GM10248 (cell line): ENCODE measurements at regions not wholly inside any gene's neighbourhood (a gene's known extent, or its start where the extent isn't known, plus 50 kb on each side); places are given as distances from the start of the nearest gene placed in this dataset.

Experiments
- CTCF ChIA-PET: fragments of 300-600 bp; sonication (Branson Sonifier 250); formaldehyde crosslinking; extraction: SDS; loops from one replicate; lab custom pipeline; 2021; ENCODE audit warnings: antibody characterized with exemption; lab: Yijun Ruan, JAX
- POLR2A ChIA-PET: fragments of 350-650 bp; sonication (Branson Sonifier 250); formaldehyde crosslinking; extraction: SDS; loops from one replicate; lab custom pipeline; 2020; ENCODE audit warnings: antibody characterized with exemption; lab: Yijun Ruan, JAX
- DNase-seq: peaks from one replicate; pipeline ENCODE4 v3.0.0; 2012; ENCODE audit errors: extremely low spot score
- TF ChIP-seq, protein P1 (sequence below): IDR thresholded peaks from 2 replicates; pipeline ENCODE4 v1.5.1; 2012; ENCODE audit warnings: mild to moderate bottlenecking, low read depth; ENCODE audit errors: extremely low read depth, missing control alignments, control extremely low read depth

DNA sequence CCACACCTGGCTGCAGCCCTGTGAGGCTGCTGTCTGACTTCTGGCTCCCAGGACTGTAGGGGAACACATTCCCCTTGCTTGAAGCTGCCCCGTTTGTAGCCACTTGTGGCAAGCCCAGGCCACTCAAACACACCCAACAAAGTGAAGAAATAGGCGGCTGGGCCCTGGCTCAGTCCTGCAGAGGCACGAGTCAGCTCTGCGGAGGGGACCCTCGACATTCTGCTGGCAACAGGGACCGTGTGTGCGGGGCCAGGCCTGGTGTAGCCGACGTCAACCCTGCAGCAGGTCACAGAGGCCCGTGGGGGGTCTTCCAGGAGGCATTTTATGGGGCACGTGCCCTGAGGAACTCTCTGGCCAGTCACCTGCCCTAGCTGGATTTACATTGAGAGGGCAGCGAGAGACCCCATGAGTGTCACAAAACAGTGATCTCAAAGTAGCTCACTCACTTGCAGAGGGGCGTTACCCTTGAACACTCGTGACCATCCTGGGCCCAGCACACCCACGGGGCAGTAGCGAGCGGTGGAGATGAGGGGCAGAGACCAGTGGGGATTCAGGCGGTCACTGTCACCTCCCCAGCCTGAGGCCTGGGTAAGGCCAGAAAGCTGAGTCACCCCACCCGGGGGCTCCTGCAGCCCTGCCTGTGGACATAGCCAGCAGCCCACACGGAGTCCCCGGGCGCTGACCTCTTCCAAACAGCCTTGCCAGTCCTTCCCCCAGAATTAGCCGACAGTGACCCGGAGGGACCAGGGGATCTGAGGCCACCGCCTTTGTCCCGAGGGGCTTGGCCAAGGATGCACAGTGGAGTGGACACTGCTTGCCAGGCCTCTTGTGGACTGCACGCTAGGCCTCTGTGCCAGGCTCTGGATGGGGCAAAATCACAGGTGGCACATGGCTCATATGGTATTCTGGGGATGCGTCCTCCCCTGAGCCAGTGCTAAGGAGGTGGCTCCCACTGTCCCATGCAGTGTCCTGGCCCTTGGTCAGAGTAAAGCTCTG lies 139.5 kb downstream of the CTTN start:
- ChIA-PET POLR2A (no interaction called here), CTCF (no interaction called here)
- no peak for DNase-seq
- TF ChIP-seq, protein P1, sequence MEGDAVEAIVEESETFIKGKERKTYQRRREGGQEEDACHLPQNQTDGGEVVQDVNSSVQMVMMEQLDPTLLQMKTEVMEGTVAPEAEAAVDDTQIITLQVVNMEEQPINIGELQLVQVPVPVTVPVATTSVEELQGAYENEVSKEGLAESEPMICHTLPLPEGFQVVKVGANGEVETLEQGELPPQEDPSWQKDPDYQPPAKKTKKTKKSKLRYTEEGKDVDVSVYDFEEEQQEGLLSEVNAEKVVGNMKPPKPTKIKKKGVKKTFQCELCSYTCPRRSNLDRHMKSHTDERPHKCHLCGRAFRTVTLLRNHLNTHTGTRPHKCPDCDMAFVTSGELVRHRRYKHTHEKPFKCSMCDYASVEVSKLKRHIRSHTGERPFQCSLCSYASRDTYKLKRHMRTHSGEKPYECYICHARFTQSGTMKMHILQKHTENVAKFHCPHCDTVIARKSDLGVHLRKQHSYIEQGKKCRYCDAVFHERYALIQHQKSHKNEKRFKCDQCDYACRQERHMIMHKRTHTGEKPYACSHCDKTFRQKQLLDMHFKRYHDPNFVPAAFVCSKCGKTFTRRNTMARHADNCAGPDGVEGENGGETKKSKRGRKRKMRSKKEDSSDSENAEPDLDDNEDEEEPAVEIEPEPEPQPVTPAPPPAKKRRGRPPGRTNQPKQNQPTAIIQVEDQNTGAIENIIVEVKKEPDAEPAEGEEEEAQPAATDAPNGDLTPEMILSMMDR = no peak

DNA sequence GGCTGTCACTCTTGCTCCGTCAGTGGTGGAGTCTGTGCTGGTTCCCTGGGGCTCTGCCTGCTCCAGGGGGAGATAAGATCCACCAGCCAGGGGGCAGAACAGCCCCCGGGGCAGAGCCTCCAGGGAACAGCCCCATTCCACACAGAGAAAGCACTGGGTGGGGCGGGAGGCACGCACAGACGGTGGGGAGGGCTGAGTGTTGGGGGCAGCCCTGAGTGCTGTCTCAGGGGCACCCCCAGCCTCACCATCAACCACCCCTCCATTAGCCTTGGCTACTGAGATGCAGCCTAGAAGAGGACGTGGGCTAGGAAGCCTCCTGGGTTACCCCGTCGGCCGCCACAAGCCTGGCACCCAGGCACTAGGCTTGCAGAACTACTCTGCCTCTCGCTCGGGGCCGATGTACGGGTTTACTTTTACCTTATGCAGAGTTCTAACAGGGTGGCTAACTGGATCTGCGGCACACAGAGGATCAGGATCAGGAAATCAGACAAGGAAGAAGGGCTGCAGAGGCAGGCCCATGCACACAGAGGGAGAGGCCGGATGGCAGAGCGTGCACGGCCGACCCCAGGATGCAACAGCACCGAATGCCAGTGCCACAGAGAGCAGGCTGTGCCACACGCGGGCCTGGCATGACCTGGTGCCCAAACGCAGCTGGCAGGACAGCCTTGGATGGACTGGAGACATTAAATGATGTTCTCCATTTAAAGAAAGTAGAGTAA lies 140.5 kb downstream of the CTTN start:
- POLR2A ChIA-PET = no interaction called here
- TF ChIP-seq, protein P1 = no peak
- CTCF ChIA-PET = no interaction called here
- DNase-seq = no peak

DNA sequence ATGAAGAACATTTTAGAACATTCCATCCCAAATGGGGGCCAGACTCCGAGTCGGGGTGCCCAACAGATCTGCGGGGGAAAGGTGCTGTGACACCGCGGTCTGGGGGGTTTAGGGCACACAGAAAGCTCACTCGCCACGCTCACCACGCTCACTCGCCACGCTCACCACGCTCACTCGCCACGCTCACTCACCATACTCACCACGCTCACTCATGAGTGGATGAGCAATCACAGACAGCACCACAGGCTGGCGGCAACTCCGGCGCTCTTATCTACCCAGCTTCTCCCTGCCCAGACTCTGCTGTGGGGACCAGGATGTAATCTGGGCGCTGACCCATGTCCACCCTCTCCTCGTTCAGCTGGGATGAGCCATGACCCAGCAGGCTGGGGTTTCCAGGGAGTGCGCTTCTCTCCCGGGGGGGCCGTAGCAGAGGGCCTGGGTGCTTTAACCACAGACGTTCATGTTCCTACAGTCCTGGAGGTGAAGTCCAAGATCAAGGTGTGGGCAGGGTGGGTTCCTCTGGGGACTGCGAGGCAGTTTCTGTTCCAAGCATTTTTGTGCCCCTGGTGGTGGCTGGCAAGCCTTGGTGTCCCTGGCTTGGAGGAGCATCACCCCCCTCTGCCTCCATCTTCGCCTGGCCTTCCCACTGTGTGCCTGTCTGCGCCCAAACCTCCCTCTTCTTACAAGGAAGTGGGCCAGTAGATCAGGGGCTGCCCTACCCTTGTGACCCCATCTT lies 141.2 kb downstream of the CTTN start:
- CTCF ChIA-PET = no interaction called here
- TF ChIP-seq, protein P1 = no peak
- POLR2A ChIA-PET = no interaction called here
- no peak for DNase-seq

DNA sequence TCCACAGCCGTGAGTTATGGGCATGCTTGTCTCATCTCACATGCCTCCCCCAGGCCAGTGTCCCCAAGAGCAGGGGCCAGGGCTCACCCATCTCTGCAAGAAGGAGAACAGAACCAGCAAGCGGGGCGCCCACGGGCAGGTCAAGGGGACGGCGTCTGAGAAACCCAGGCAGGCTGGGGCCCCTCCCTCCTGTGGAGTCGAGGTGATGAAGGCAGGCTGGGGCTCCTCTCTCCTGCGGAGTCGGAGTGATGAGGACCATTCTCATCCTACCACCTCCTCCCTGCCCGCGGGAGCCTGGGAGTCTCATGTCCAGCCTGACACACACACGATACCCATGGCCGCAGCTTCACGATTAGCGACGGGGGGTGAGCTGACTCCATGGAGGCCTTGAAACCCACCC lies 141.9 kb downstream of the CTTN start:
- ChIA-PET CTCF (no interaction called here), POLR2A (no interaction called here)
- DNase-seq = no peak
- TF ChIP-seq, protein P1 = no peak

DNA sequence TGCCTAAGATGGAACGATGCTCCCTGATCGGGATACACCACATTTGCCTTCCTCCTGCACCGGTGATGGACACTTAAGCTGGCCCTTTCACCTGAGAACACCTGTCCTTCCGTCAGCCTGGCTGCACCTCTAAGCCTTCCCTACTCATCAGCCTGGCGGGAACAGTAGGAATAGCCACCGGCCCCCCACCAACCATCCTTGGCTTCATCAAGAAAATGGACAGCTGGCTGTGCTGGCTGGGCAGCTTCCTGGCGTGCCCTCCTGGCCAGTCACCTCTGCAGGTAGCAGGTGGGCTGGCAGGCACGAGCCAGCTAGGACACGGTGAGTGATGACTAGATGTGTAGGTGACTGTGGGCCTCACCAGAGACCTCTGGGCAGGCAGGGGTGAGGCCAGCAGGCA lies 142.8 kb downstream of the CTTN start:
- no peak for DNase-seq
- TF ChIP-seq, protein P1 = no peak
- ChIA-PET POLR2A (no interaction called here), CTCF (no interaction called here)

DNA sequence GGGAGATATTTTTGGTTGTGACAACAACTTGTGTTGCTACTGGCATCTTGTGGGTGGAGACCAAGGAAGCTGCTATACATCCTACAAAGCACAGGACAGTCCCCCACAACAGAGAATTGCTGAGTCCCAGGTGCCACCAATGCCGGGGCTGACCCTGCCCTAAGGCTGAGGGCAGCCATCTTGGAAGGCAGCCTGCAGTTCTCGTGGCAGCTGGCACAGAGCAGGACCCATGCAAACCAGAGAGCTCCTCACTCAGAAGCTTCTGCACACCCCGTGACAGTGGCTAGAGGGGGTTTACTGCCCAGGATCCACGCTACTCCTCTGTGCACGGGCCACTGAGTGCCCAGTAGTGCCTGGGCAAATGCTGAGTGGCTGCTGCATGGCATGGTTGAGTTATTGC lies 143.4 kb downstream of the CTTN start:
- DNase-seq = no peak
- CTCF ChIA-PET = no interaction called here
- POLR2A ChIA-PET = no interaction called here
- TF ChIP-seq, protein P1 = no peak
